ENCODE measurements at regions not wholly inside any gene's neighbourhood (a gene's known extent, or its start where the extent isn't known, plus 50 kb on each side); places are given as distances from the start of the nearest gene placed in this dataset.
"Not testable (repeated sequence)": the region's sequence is repeated elsewhere in the genome, so short reads cannot be mapped to it uniquely, and the experiment has no call there.

- Histone ChIP-seq H3K27ac (no peak overlapping the region), H3K9me3 (no peaks in the 10 kb centered on the region), H3K36me3 (no peaks in the 10 kb centered on the region), H3K27me3 (no peaks in the 10 kb centered on the region), H3K4me3 (no peak overlapping the region), H3K4me1 (peaks cover 0 to 5% (median 0%) of the 10 kb centered on the region in 4 donors)
- no peak for DNase-seq
- in situ Hi-C loops (cut with MboI; ENCODE audit: low pct_ligation_motif_present in 1 of 4, low pct_unique_long_range_greater_than_20kb in 1 of 4, low sequenced_read_pairs in 3 of 4) = no loop called here
- 83 to 86% methylated on average over 6 of the region's 6 CpGs for WGBS, 2 donors (ENCODE audit: low coverage in 1 of 2)
- TF ChIP-seq POLR2A (IDR thresholded peaks at IDR 0.05) (no peak), POLR2AphosphoS5 (IDR thresholded peaks at IDR 0.05) (no peak), EP300 (IDR thresholded peaks at IDR 0.05; ENCODE audit: low read depth) (no peak)
- TF ChIP-seq, protein P1, sequence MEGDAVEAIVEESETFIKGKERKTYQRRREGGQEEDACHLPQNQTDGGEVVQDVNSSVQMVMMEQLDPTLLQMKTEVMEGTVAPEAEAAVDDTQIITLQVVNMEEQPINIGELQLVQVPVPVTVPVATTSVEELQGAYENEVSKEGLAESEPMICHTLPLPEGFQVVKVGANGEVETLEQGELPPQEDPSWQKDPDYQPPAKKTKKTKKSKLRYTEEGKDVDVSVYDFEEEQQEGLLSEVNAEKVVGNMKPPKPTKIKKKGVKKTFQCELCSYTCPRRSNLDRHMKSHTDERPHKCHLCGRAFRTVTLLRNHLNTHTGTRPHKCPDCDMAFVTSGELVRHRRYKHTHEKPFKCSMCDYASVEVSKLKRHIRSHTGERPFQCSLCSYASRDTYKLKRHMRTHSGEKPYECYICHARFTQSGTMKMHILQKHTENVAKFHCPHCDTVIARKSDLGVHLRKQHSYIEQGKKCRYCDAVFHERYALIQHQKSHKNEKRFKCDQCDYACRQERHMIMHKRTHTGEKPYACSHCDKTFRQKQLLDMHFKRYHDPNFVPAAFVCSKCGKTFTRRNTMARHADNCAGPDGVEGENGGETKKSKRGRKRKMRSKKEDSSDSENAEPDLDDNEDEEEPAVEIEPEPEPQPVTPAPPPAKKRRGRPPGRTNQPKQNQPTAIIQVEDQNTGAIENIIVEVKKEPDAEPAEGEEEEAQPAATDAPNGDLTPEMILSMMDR (IDR thresholded peaks at IDR 0.05) = no peak
- intact Hi-C loops (cut with DNase I; ENCODE audit: low total_unique reads) = no loop called here
Observed at GRCh38 chr3:130816561-130817445, 70.2 kb upstream of the PIK3R4 start.

GRCh38 chr3:130818066-130818465 lies 71.4 kb upstream of the PIK3R4 start:
- intact Hi-C loops (cut with DNase I; ENCODE audit: low total_unique reads) = not testable (repeated sequence)
- 67 to 100% methylated on average over 1 to 3 of the region's 3 CpGs for WGBS, 2 donors (ENCODE audit: low coverage in 1 of 2)

GRCh38 chr3:130820976-130821375 lies 72.9 kb upstream of the ATP2C1 start:
- WGBS, 2 donors (ENCODE audit: low coverage in 1 of 2) = 36 to 56% methylated on average over 2 of the region's 2 CpGs
- in situ Hi-C loops (cut with MboI; ENCODE audit: low pct_ligation_motif_present in 1 of 4, low pct_unique_long_range_greater_than_20kb in 1 of 4, low sequenced_read_pairs in 3 of 4) (no loop called here), intact Hi-C loops (cut with DNase I; ENCODE audit: low total_unique reads) (no loop called here)
- H3K4me1 ChIP-seq = peaks cover 0 to 5% (median 0%) of the 10 kb centered on the region in 4 donors
- TF ChIP-seq POLR2A (IDR thresholded peaks at IDR 0.05) = no peak
- TF ChIP-seq POLR2AphosphoS5 (IDR thresholded peaks at IDR 0.05) = no peak
- no peak for TF ChIP-seq EP300 (IDR thresholded peaks at IDR 0.05; ENCODE audit: low read depth)
- no peak overlapping the region for H3K4me3 ChIP-seq
- H3K36me3 ChIP-seq = no peaks in the 10 kb centered on the region
- DNase-seq = no peak
- H3K27ac ChIP-seq = no peak overlapping the region
- H3K9me3 ChIP-seq = no peaks in the 10 kb centered on the region
- no peaks in the 10 kb centered on the region for H3K27me3 ChIP-seq

More at GRCh38 chr3:130818066-130818465, 71.4 kb upstream of the PIK3R4 start:
- in situ Hi-C loops (cut with MboI; ENCODE audit: low pct_ligation_motif_present in 1 of 4, low pct_unique_long_range_greater_than_20kb in 1 of 4, low sequenced_read_pairs in 3 of 4); H3K27me3 ChIP-seq; H3K4me3 ChIP-seq; H3K9me3 ChIP-seq; H3K36me3 ChIP-seq; H3K4me1 ChIP-seq: not testable (repeated sequence)
- DNase-seq = peak; percentile 41
- peak overlapping the region; percentile 33 to 58 (median 40) for H3K27ac ChIP-seq

DNA sequence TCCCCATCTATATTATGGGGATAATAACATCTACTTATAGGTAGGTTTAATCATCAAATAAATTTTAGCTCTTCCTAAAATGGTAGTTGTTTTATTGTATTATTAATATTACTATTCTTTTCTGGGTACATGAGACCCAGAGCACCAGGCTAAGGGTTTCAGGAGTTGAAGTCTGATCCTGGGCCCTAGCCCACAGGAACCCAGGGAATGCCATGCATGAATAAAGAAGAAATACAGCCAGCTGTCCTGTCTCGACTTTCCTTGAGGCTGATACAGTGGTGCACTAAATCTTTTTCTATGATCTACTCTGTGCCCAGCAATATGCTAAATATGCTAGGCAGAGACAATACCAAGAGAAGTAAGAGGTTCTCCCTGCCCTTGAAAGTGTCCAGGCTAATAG lies 72.1 kb upstream of the ATP2C1 start:
- in situ Hi-C loops (cut with MboI; ENCODE audit: low pct_ligation_motif_present in 1 of 4, low pct_unique_long_range_greater_than_20kb in 1 of 4, low sequenced_read_pairs in 3 of 4) = no loop called here
- WGBS, 2 donors (ENCODE audit: low coverage in 1 of 2) = 82% methylated on average over 1 of the region's 1 CpG; no CpG with 5 or more reads in 1 of the 2 donors
- Histone ChIP-seq H3K27me3 (no peaks in the 10 kb centered on the region), H3K4me3 (no peak overlapping the region), H3K4me1 (peaks cover 0 to 5% (median 0%) of the 10 kb centered on the region in 4 donors), H3K27ac (no peak overlapping the region), H3K36me3 (no peaks in the 10 kb centered on the region), H3K9me3 (no peaks in the 10 kb centered on the region)
- DNase-seq = no peak
- TF ChIP-seq POLR2A (IDR thresholded peaks at IDR 0.05) = no peak
- TF ChIP-seq POLR2AphosphoS5 (IDR thresholded peaks at IDR 0.05) = no peak
- TF ChIP-seq, protein P1 (IDR thresholded peaks at IDR 0.05) = no peak
- TF ChIP-seq EP300 (IDR thresholded peaks at IDR 0.05; ENCODE audit: low read depth) = no peak
- intact Hi-C loops (cut with DNase I; ENCODE audit: low total_unique reads) = no loop called here

DNA sequence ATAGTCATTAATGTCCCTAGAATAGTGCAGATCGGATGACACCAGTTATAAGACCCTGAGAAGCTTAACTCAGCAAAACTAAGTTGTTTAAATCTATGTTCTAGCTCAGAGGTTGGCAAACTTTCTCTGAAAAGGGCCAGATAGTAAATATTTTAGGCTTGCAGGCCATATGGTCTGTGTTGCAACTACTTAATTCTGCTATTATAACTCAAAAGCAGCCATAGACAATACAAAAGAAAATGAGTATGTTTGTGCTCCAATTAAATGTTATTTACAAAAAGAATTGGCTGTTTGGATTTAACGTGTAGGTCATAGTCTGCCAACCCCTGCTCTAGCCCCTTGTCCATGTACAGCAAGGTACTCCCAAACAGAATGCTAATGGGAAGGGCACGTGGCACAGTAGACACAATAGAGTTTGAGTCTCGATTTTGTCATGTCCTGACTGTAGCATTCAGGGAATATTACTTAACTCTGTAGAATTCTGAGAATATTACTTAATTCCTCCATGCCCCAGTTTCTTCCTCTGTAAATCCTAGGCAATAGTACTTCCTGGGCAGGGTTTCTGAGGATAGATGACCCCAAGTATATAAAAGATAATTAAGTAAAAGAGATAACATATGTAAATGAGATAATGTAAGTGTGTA lies 70.5 kb upstream of the ATP2C1 start:
- TF ChIP-seq POLR2AphosphoS5 (IDR thresholded peaks at IDR 0.05) (no peak), POLR2A (IDR thresholded peaks at IDR 0.05) (no peak), EP300 (IDR thresholded peaks at IDR 0.05; ENCODE audit: low read depth) (no peak)
- TF ChIP-seq, protein P1 (IDR thresholded peaks at IDR 0.05) = no peak
- in situ Hi-C loops (cut with MboI; ENCODE audit: low pct_ligation_motif_present in 1 of 4, low pct_unique_long_range_greater_than_20kb in 1 of 4, low sequenced_read_pairs in 3 of 4) = no loop called here
- Histone ChIP-seq H3K4me3 (no peak overlapping the region), H3K9me3 (no peaks in the 10 kb centered on the region), H3K36me3 (no peaks in the 10 kb centered on the region), H3K4me1 (no peaks in the 10 kb centered on the region), H3K27ac (no peak overlapping the region), H3K27me3 (no peaks in the 10 kb centered on the region)
- WGBS, 2 donors (ENCODE audit: low coverage in 1 of 2) = 66 to 71% methylated on average over 4 of the region's 4 CpGs
- intact Hi-C loops (cut with DNase I; ENCODE audit: low total_unique reads) = no loop called here
- no peak for DNase-seq
